Common myeloid progenitor, CD34-positive (primary cell): ENCODE measurements at regions not wholly inside any gene's neighbourhood (a gene's known extent, or its start where the extent isn't known, plus 50 kb on each side); places are given as distances from the start of the nearest gene placed in this dataset.

Experiments used
- CTCF ChIA-PET: fragments of 350-600 bp; sonication (Branson Sonifier 250); formaldehyde crosslinking; loops from one replicate; lab custom pipeline; 2021; ENCODE audit warnings: antibody characterized with exemption; lab: Charles Lee
- POLR2A ChIA-PET: fragments of 350-600 bp; sonication (Branson Sonifier 250); formaldehyde crosslinking; loops from one replicate; lab custom pipeline; 2021; ENCODE audit warnings: antibody characterized with exemption; lab: Charles Lee
- DNase-seq, 3 donors: peaks; one replicate each; pipeline versions ENCODE4 v3.0.0 to v3.0.0-alpha.2; 2013
- H3K27ac ChIP-seq, 2 experiments: 1 replicate in 1 of 2; 2 replicates in 1 of 2; pipeline ENCODE4 v1.7.0; 2013; ENCODE audit warnings: inconsistent platforms in 2 of 2, low read length in 2 of 2, mild to moderate bottlenecking in 2 of 2, low read depth in 1 of 2, moderate library complexity in 1 of 2; ENCODE audit not compliant: severe bottlenecking in 2 of 2, insufficient read depth in 1 of 2, poor library complexity in 1 of 2
- H3K27me3 ChIP-seq, 5 experiments: replicated peaks in 2 of 5; 1 replicate in 3 of 5; 2 replicates in 2 of 5; pipeline versions ENCODE4 v1.6.1 to v1.7.0; 2013; ENCODE audit warnings: low read length in 4 of 5, mild to moderate bottlenecking in 2 of 5, moderate library complexity in 2 of 5, inconsistent platforms in 1 of 5; ENCODE audit not compliant: insufficient read depth in 5 of 5, control insufficient read depth in 4 of 5
- H3K36me3 ChIP-seq, 4 experiments: 1 replicate in 2 of 4; 2 replicates in 2 of 4; pipeline versions ENCODE4 v1.6.1 to v1.7.0; 2013; ENCODE audit warnings: low read length in 3 of 4, control low read depth in 1 of 4, mild to moderate bottlenecking in 1 of 4; ENCODE audit not compliant: control insufficient read depth in 4 of 4, insufficient read depth in 4 of 4
- H3K4me1 ChIP-seq, 4 experiments: 1 replicate in 3 of 4; 2 replicates in 1 of 4; pipeline versions ENCODE4 v1.6.1 to v1.7.1; 2013; ENCODE audit warnings: low read length in 3 of 4, mild to moderate bottlenecking in 3 of 4, control low read depth in 1 of 4, inconsistent platforms in 1 of 4, moderate library complexity in 1 of 4; ENCODE audit not compliant: control insufficient read depth in 4 of 4, insufficient read depth in 4 of 4; ENCODE audit errors: control extremely low read depth in 1 of 4
- H3K4me3 ChIP-seq, 7 experiments: 1 replicate in 4 of 7; 2 replicates in 3 of 7; pipeline versions ENCODE4 v1.5.1 to v1.7.0; 2013; ENCODE audit warnings: mild to moderate bottlenecking in 7 of 7, low read length in 6 of 7, moderate library complexity in 6 of 7, inconsistent platforms in 2 of 7, low read depth in 2 of 7, control low read depth in 1 of 7; ENCODE audit not compliant: insufficient read depth in 4 of 7, control insufficient read depth in 1 of 7; ENCODE audit errors: extremely low read depth in 1 of 7
- H3K9me3 ChIP-seq, 5 experiments: 1 replicate in 4 of 5; 2 replicates in 1 of 5; pipeline versions ENCODE4 v1.6.1 to v1.7.1; 2013; ENCODE audit warnings: low read length in 4 of 5, mild to moderate bottlenecking in 2 of 5, inconsistent platforms in 1 of 5, low read depth in 1 of 5, moderate library complexity in 1 of 5; ENCODE audit not compliant: control insufficient read depth in 4 of 5, insufficient read depth in 2 of 5; ENCODE audit errors: control extremely low read depth in 1 of 5
- WGBS: methylation state at CpG from one replicate; pipeline ENCODE4 v1.1.5; 2013; ENCODE audit not compliant: insufficient coverage; 5-methylcytosine and 5-hydroxymethylcytosine counted together

DNA sequence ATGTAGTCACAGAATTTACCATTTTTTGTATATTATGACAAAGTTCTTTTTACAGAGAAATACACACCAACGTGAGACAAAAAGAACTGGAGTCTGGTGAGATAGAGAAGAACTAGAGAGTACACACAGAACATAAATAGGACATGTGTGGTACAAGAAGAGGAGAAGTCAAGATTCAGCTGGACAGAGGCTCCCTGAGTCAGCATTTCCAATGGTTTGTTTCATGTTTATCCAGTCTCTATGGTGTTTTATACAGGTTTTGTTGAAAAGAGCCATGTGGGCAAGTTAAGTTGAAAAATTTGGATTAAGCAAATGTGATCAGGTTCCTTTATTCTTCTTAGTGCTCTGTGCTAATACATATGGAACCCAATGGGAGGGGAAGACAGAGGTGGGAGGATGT is 105.5 kb upstream of the AKR1E2 start:
- ChIA-PET POLR2A (no interaction called here), CTCF (interaction anchor here (1.2 kb wide), 1 partner anchor 10 kb away, joined by 3 read pairs; no protein-coding TSS in a partner anchor)
- Histone ChIP-seq H3K9me3 (peaks cover 0 to 2% (median 0%) of the 10 kb centered on the region in 5 experiments), H3K36me3 (no peaks in the 10 kb centered on the region), H3K4me1 (peaks cover 0 to 4% (median 1%) of the 10 kb centered on the region in 4 experiments), H3K27ac (no peak overlapping the region), H3K4me3 (no peak overlapping the region), H3K27me3 (no peaks in the 10 kb centered on the region)
- 100% methylated on average over 1 of the region's 1 CpG for WGBS
- peak in 2 of 3 donors; percentile 26 to 28 for DNase-seq

DNA sequence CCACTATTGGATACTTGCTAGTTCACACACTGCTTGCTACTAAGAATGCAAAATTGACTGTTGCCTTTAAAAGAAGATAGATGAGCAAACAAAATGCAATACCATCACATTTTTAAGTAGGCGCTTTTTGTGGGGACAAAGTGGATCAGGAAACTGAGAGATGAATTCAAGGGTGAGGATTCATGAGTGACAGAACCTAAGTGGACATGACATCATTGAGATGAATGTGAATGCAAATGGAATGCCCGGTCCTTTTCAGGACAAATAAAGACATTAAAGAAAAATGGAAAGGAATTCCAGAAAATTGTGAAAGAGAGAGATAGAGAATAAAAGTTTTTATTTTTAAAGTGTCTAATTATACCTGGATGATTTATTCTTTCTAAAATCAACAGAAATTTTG is 106.3 kb upstream of the AKR1E2 start:
- no peak for DNase-seq
- ChIA-PET POLR2A (no interaction called here), CTCF (no interaction called here)
- H3K4me3 ChIP-seq: no peak overlapping the region
- peaks cover 0 to 2% (median 0%) of the 10 kb centered on the region in 5 experiments for H3K9me3 ChIP-seq
- no peak overlapping the region for H3K27ac ChIP-seq
- peaks cover 0 to 4% (median 1%) of the 10 kb centered on the region in 4 experiments for H3K4me1 ChIP-seq
- H3K36me3 ChIP-seq: no peaks in the 10 kb centered on the region
- no peaks in the 10 kb centered on the region for H3K27me3 ChIP-seq
- WGBS: 100% methylated on average over 2 of the region's 2 CpGs

DNA sequence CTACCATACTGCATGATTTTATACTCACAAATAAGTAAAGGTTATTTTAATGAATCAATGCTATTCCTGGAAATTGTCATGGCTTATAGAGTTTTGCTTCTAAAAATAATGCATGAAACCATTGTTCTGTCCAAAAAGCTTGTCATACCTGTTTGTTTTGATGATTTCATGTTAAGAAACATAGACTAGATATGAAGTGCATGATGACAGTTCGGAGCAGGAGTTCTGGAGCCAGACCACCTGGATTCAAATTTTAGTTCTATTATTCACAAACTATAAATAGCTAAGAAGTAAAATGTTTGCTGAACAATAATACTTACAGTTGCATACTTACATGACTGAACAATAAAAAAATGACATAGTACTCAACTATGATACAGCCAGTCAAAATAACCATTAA is 107.0 kb upstream of the AKR1E2 start:
- H3K27ac ChIP-seq: no peak overlapping the region
- ChIA-PET POLR2A (no interaction called here), CTCF (no interaction called here)
- H3K4me3 ChIP-seq: no peak overlapping the region
- peaks cover 0 to 2% (median 0%) of the 10 kb centered on the region in 5 experiments for H3K9me3 ChIP-seq
- no peaks in the 10 kb centered on the region for H3K36me3 ChIP-seq
- H3K4me1 ChIP-seq: peaks cover 0 to 4% (median 1%) of the 10 kb centered on the region in 4 experiments
- DNase-seq: no peak
- WGBS: no CpG with 5 or more reads among the region's 1 CpG
- H3K27me3 ChIP-seq: no peaks in the 10 kb centered on the region

DNA sequence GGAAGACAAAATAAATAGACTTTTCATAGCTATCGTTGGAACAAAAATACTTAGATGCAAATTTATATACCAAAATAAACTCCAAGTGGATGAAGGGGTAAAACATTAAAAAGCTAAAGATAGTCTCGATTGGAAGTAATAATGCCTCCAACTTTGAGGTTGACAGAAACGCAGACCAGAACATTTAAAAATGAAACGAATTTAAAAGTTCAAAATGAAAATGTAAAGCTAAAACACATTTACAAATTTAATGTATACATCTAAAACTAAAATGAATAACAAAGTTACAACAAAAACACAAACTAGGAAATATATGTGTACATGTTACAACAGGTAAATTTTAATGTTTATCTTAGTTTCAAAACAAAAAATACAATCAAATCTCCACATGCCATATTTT is 107.5 kb upstream of the AKR1E2 start:
- Histone ChIP-seq H3K4me3 (no peak overlapping the region), H3K27ac (no peak overlapping the region), H3K9me3 (peaks cover 0 to 2% (median 0%) of the 10 kb centered on the region in 5 experiments), H3K27me3 (no peaks in the 10 kb centered on the region), H3K36me3 (no peaks in the 10 kb centered on the region), H3K4me1 (peaks cover 0 to 4% (median 1%) of the 10 kb centered on the region in 4 experiments)
- ChIA-PET CTCF (no interaction called here), POLR2A (no interaction called here)
- no peak for DNase-seq
- WGBS: no CpG with 5 or more reads among the region's 4 CpGs

DNA sequence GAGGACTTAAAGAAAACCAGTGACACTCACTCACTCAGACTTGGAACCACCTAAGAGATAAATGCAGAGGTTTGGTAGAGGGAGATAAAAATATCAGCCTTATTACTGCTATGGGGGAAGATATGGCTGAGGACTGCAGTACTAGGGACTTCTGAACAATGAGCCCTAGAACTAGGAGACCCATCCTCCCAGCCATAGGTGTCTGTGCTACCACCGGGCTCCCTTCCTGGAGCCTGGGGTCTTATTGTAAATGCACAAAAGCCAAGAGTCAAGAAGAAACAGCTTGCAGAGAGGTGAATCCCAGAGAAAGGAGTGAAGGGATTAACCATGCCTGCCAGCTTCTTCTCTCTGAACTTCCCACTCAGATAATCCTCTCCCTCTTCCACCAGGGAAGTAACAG is 108.3 kb upstream of the AKR1E2 start:
- CTCF ChIA-PET: no interaction called here
- POLR2A ChIA-PET: no interaction called here

DNA sequence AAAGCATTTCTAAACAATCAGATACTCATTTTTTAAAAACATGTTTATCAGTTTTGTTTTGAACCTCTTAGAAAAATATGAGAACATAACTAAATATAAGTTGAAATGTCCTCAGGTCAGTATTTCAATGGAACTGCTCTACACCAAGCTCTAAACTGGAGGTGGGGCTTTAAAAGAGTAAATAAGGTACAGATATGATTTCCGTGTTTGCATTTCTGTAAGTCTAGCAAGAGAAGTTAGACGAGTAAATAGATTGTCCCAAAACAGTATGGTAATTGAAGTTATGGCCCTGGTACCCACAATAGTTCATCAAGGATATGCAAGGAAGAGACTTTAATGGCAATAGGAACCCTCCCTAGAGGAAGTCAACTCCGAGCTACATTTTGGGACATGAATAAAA is 115.1 kb upstream of the AKR1E2 start:
- 94% methylated on average over 3 of the region's 3 CpGs for WGBS
- DNase-seq: no peak
- no peak overlapping the region for H3K27ac ChIP-seq
- POLR2A ChIA-PET: no interaction called here
- CTCF ChIA-PET: interaction anchor here (1.0 kb wide), 1 partner anchor 10 kb away, joined by 3 read pairs; no protein-coding TSS in a partner anchor
- no peaks in the 10 kb centered on the region for H3K27me3 ChIP-seq
- H3K36me3 ChIP-seq: no peaks in the 10 kb centered on the region
- no peaks in the 10 kb centered on the region for H3K9me3 ChIP-seq
- H3K4me1 ChIP-seq: no peaks in the 10 kb centered on the region
- no peak overlapping the region for H3K4me3 ChIP-seq

More for the DNA sequence above, 108.3 kb upstream of the AKR1E2 start:
- H3K36me3 ChIP-seq: no peaks in the 10 kb centered on the region
- H3K27me3 ChIP-seq: no peaks in the 10 kb centered on the region
- peaks cover 0 to 2% (median 0%) of the 10 kb centered on the region in 5 experiments for H3K9me3 ChIP-seq
- WGBS: no CpG with 5 or more reads among the region's 1 CpG
- no peak overlapping the region for H3K4me3 ChIP-seq
- peaks cover 0 to under 1% (median under 1%) of the 10 kb centered on the region in 4 experiments for H3K4me1 ChIP-seq
- H3K27ac ChIP-seq: no peak overlapping the region
- no peak for DNase-seq

DNA sequence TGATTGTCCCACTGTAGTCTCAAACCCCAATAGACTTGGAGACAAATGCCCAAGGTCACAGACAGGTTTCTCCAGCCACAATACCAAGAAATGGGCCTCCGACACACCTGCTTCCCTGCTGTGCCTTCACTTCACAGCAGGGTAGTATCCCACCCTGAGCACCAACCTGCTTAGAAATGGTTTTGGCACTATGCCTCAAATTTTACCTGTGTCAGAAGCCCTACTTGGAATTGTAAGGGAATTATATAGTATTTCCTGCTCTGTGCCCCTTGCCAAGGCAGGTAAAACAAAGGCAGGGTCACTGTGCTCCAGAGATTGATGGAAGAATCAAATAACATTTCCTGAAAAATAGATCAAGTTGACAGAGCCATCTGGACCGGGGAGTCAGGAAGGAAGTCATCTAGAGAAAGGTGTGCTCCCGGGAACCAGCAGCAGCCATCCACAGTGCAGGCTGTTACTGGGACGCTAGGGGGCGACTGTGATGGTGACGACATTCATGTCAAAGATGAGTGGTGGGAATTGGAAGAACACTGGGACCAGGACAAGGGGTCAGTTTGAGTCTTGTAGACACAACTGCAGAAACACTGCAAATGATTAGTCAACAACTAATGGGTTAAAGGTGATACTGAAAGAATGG is 117.8 kb upstream of the AKR1E2 start:
- WGBS: 55% methylated on average over 6 of the region's 6 CpGs
- DNase-seq: no peak
- H3K27ac ChIP-seq: no peak overlapping the region
- no peaks in the 10 kb centered on the region for H3K4me1 ChIP-seq
- ChIA-PET POLR2A (no interaction called here), CTCF (no interaction called here)
- H3K36me3 ChIP-seq: no peaks in the 10 kb centered on the region
- no peaks in the 10 kb centered on the region for H3K27me3 ChIP-seq
- H3K9me3 ChIP-seq: no peaks in the 10 kb centered on the region
- no peak overlapping the region for H3K4me3 ChIP-seq
